ENCODE measurements at regions not wholly inside any gene's neighbourhood (a gene's known extent, or its start where the extent isn't known, plus 50 kb on each side); places are given as distances from the start of the nearest gene placed in this dataset.

- in situ Hi-C loops (cut with HindIII; ENCODE audit: low sequenced_read_pairs): no loop called here
- DNase-seq (ENCODE audit: low read depth): no peak
- no peak overlapping the region for H3K4me3 ChIP-seq (ENCODE audit: low read depth, low read length)
These were observed 304.7 kb upstream of the POU5F2 start for GRCh38 chr5:94045839-94046782.

GRCh38 chr5:94043311-94043710 lies 301.9 kb upstream of the POU5F2 start:
- in situ Hi-C loops (cut with HindIII; ENCODE audit: low sequenced_read_pairs): no loop called here
- DNase-seq (ENCODE audit: low read depth): no peak
- no peak for TF ChIP-seq CTCF (IDR thresholded peaks at IDR 0.05; ENCODE audit: low read depth, low read length, missing control alignments)
- H3K4me3 ChIP-seq (ENCODE audit: low read depth, low read length): no peak overlapping the region

More at GRCh38 chr5:94045839-94046782, 304.7 kb upstream of the POU5F2 start:
- TF ChIP-seq CTCF (IDR thresholded peaks at IDR 0.05; ENCODE audit: low read depth, low read length, missing control alignments): no peak

- TF ChIP-seq CTCF (IDR thresholded peaks at IDR 0.05; ENCODE audit: low read depth, low read length, missing control alignments): no peak
- no peak overlapping the region for H3K4me3 ChIP-seq (ENCODE audit: low read depth, low read length)
- no peak for DNase-seq (ENCODE audit: low read depth)
- in situ Hi-C loops (cut with HindIII; ENCODE audit: low sequenced_read_pairs): no loop called here
These were observed 299.3 kb upstream of the POU5F2 start for GRCh38 chr5:94040591-94041148.

- no peak for TF ChIP-seq CTCF (IDR thresholded peaks at IDR 0.05; ENCODE audit: low read depth, low read length, missing control alignments)
- DNase-seq (ENCODE audit: low read depth): no peak
- no peak overlapping the region for H3K4me3 ChIP-seq (ENCODE audit: low read depth, low read length)
- in situ Hi-C loops (cut with HindIII; ENCODE audit: low sequenced_read_pairs): no loop called here
These were observed 297.7 kb upstream of the POU5F2 start for GRCh38 chr5:94039101-94039500.

- in situ Hi-C loops (cut with HindIII; ENCODE audit: low sequenced_read_pairs): no loop called here
- no peak for DNase-seq (ENCODE audit: low read depth)
- no peak overlapping the region for H3K4me3 ChIP-seq (ENCODE audit: low read depth, low read length)
- TF ChIP-seq CTCF (IDR thresholded peaks at IDR 0.05; ENCODE audit: low read depth, low read length, missing control alignments): no peak
These were observed 290.2 kb upstream of the POU5F2 start for GRCh38 chr5:94031631-94032030.

- in situ Hi-C loops (cut with HindIII; ENCODE audit: low sequenced_read_pairs): no loop called here
These were observed 286.6 kb upstream of the POU5F2 start for GRCh38 chr5:94028001-94028400.

More at GRCh38 chr5:94028001-94028400, 286.6 kb upstream of the POU5F2 start:
- TF ChIP-seq CTCF (IDR thresholded peaks at IDR 0.05; ENCODE audit: low read depth, low read length, missing control alignments): no peak
- DNase-seq (ENCODE audit: low read depth): no peak
- H3K4me3 ChIP-seq (ENCODE audit: low read depth, low read length): no peak overlapping the region

Measured in astrocyte of the cerebellum (primary cell).